ENCODE measurements at regions not wholly inside any gene's neighbourhood (a gene's known extent, or its start where the extent isn't known, plus 50 kb on each side); places are given as distances from the start of the nearest gene placed in this dataset.

DNA sequence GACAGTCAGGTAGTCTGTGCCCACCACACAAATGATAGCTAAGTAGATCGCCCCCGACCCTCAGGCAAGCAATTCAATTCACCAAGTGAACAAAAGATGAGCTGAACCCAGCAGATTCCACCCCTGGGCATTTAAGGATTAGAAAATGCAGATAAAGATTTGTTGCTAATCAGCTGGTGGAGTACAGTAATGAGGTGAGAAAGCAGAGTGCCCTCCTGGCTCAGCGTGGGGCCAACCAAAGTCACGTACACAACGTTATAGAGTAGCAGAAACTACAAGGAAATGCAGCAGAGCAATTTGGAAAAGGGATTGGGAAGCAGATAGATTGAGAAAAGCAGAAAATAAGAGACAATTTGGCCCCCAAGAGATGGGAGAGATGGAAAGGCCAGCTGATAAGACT is 91.2 kb downstream of the SOX9 start:
- H3K36me3 Mint-ChIP-seq = no peaks in the 10 kb centered on the region
- no peak overlapping the region for H3K27ac Mint-ChIP-seq
- intact Hi-C loops (cut with micrococcal nuclease) = no loop called here
- H3K9me3 ChIP-seq (replicated peaks in 1 of 2; ENCODE audit: control insufficient read depth in 1 of 2, insufficient read depth in 1 of 2, low read length in 2 of 2) = no peaks in the 10 kb centered on the region
- H3K9ac ChIP-seq (ENCODE audit: insufficient read depth, low read length, poor library complexity, severe bottlenecking) = no peak overlapping the region
- no peak overlapping the region for H3K4me3 Mint-ChIP-seq
- H3K4me2 ChIP-seq (replicated peaks; ENCODE audit: extremely low read depth, low read length, poor library complexity, severe bottlenecking) = no peak overlapping the region
- no peak overlapping the region for H3K27ac ChIP-seq (ENCODE audit: low read depth in 1 of 2, low read length in 2 of 2)
- H3K9me3 Mint-ChIP-seq = peaks cover 0 to 3% (median 1%) of the 10 kb centered on the region in 7 donors
- no peaks in the 10 kb centered on the region for H3K27me3 ChIP-seq (ENCODE audit: control insufficient read depth in 2 of 2, insufficient read depth in 2 of 2, low read length in 2 of 2)
- H3K4me1 ChIP-seq (ENCODE audit: control insufficient read depth in 1 of 2, insufficient read depth in 2 of 2, low read length in 2 of 2) = no peaks in the 10 kb centered on the region
- H3K4me3 ChIP-seq (replicated peaks in 1 of 3; ENCODE audit: low read depth in 2 of 3, low read length in 3 of 3) = no peak overlapping the region
- peaks cover 3 to 6% (median 5%) of the 10 kb centered on the region in 3 donors for H3K27me3 Mint-ChIP-seq (ENCODE audit: low read depth in 3 of 3)
- H2AFZ ChIP-seq (ENCODE audit: insufficient read depth, low read depth, low read length, poor library complexity, severe bottlenecking) = no peak overlapping the region
- H4K20me1 ChIP-seq (ENCODE audit: insufficient read depth, low read length) = no peaks in the 10 kb centered on the region
- no peaks in the 10 kb centered on the region for H3K36me3 ChIP-seq (replicated peaks in 1 of 2; ENCODE audit: control insufficient read depth in 1 of 2, insufficient read depth in 2 of 2, low read length in 2 of 2)
- no peaks in the 10 kb centered on the region for H3K79me2 ChIP-seq (ENCODE audit: insufficient read depth, low read length)
- TF ChIP-seq CTCF (IDR thresholded peaks at IDR 0.05) = no peak
- DNase-seq = no peak
- no peaks in the 10 kb centered on the region for H3K4me1 Mint-ChIP-seq
- WGBS (ENCODE audit: insufficient coverage) = 74% methylated on average over 3 of the region's 5 CpGs

DNA sequence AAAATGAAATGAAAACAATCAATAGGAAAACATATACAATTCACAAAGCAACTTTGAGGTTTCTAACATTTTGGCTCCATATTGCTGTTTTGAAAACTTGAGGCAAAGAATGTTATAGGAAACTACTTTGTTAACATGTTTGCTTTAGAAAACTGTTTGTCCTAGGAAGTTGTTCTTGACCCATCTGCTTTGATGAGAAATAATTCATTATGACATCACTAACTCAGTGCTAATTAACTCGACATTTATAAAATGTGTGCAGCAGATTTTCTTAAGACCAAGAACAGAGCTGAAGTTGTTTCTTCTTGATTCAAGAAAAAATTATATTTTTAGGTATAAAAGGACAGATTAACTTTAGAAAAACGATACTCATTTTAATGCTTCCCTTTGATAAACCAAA is 94.7 kb downstream of the SOX9 start:
- H3K9me3 ChIP-seq (replicated peaks in 1 of 2; ENCODE audit: control insufficient read depth in 1 of 2, insufficient read depth in 1 of 2, low read length in 2 of 2) = peaks cover 7 to 21% of the 10 kb centered on the region in 2 donors
- DNase-seq = no peak
- intact Hi-C loops (cut with micrococcal nuclease) = no loop called here
- no peak overlapping the region for H3K4me3 Mint-ChIP-seq
- H2AFZ ChIP-seq (ENCODE audit: insufficient read depth, low read depth, low read length, poor library complexity, severe bottlenecking) = no peak overlapping the region
- no peaks in the 10 kb centered on the region for H3K79me2 ChIP-seq (ENCODE audit: insufficient read depth, low read length)
- no peak for TF ChIP-seq CTCF (IDR thresholded peaks at IDR 0.05)
- H3K4me1 Mint-ChIP-seq = no peaks in the 10 kb centered on the region
- peaks cover 4 to 23% of the 10 kb centered on the region in 2 donors for H3K27me3 ChIP-seq (ENCODE audit: control insufficient read depth in 2 of 2, insufficient read depth in 2 of 2, low read length in 2 of 2)
- no peak overlapping the region for H3K27ac ChIP-seq (ENCODE audit: low read depth in 1 of 2, low read length in 2 of 2)
- no peaks in the 10 kb centered on the region for H3K4me1 ChIP-seq (ENCODE audit: control insufficient read depth in 1 of 2, insufficient read depth in 2 of 2, low read length in 2 of 2)
- peaks cover 0 to 1% of the 10 kb centered on the region in 2 donors for H3K36me3 Mint-ChIP-seq
- no peaks in the 10 kb centered on the region for H4K20me1 ChIP-seq (ENCODE audit: insufficient read depth, low read length)
- no peaks in the 10 kb centered on the region for H3K36me3 ChIP-seq (replicated peaks in 1 of 2; ENCODE audit: control insufficient read depth in 1 of 2, insufficient read depth in 2 of 2, low read length in 2 of 2)
- H3K4me3 ChIP-seq (replicated peaks in 1 of 3; ENCODE audit: low read depth in 2 of 3, low read length in 3 of 3) = no peak overlapping the region
- peaks cover 27 to 35% (median 29%) of the 10 kb centered on the region in 3 donors for H3K27me3 Mint-ChIP-seq (ENCODE audit: low read depth in 3 of 3)
- no peak overlapping the region for H3K9ac ChIP-seq (ENCODE audit: insufficient read depth, low read length, poor library complexity, severe bottlenecking)
- WGBS (ENCODE audit: insufficient coverage) = no CpG with 5 or more reads among the region's 2 CpGs
- no peak overlapping the region for H3K27ac Mint-ChIP-seq
- no peak overlapping the region for H3K4me2 ChIP-seq (replicated peaks; ENCODE audit: extremely low read depth, low read length, poor library complexity, severe bottlenecking)
- peaks cover 5 to 28% (median 18%) of the 10 kb centered on the region in 7 donors for H3K9me3 Mint-ChIP-seq
